WTC11 (cell line): ENCODE measurements at regions not wholly inside any gene's neighbourhood (a gene's known extent, or its start where the extent isn't known, plus 50 kb on each side); places are given as distances from the start of the nearest gene placed in this dataset.
"Not testable (repeated sequence)": the region's sequence is repeated elsewhere in the genome, so short reads cannot be mapped to it uniquely, and the experiment has no call there.

Experiments used
- ATAC-seq: fragments of 200-7000 bp; cut with Tn5 transposase; 2 replicates; pipeline ENCODE4 v1.10.0; 2021; ENCODE audit warnings: mild to moderate bottlenecking, moderate library complexity
- CTCF ChIA-PET: fragments of 300-600 bp; sonication (Branson Sonifier 250); formaldehyde crosslinking; loops from one replicate; lab custom pipeline; 2021; ENCODE audit warnings: antibody characterized with exemption; lab: Charles Lee
- POLR2A ChIA-PET: fragments of 350-600 bp; sonication (Branson Sonifier 250); formaldehyde crosslinking; loops from one replicate; lab custom pipeline; 2021; ENCODE audit warnings: antibody characterized with exemption; lab: Charles Lee
- DNase-seq: peaks from one replicate; pipeline ENCODE4 v3.0.0; 2021; ENCODE audit warnings: low spot score
- H3K27ac Mint-ChIP-seq: 2 replicates; pipeline ENCODE4 v1.8.0; 2021; ENCODE audit warnings: mixed read lengths
- H3K27me3 Mint-ChIP-seq: 2 replicates; pipeline ENCODE4 v1.8.0; 2021; ENCODE audit warnings: low read depth, mild to moderate bottlenecking, moderate library complexity, mixed read lengths
- H3K36me3 Mint-ChIP-seq: 2 replicates; pipeline ENCODE4 v1.8.0; 2021; ENCODE audit warnings: mixed read lengths
- H3K4me1 Mint-ChIP-seq: 2 replicates; pipeline ENCODE4 v1.8.0; 2022; ENCODE audit warnings: mixed read lengths
- H3K4me3 Mint-ChIP-seq: 2 replicates; pipeline ENCODE4 v1.8.0; 2021; ENCODE audit warnings: mild to moderate bottlenecking, moderate library complexity, mixed read lengths
- H3K9me3 Mint-ChIP-seq: 2 replicates; pipeline ENCODE4 v1.8.0; 2021; ENCODE audit warnings: mixed read lengths
- AR ChIP-seq: fragments of 250-450 bp; sonication (Bioruptor Pico); IDR thresholded peaks from 2 replicates; pipeline ENCODE4 v1.9.0; 2021; ENCODE audit warnings: mild to moderate bottlenecking
- ARID4B ChIP-seq: sonication (generic); formaldehyde crosslinking; IDR thresholded peaks from 2 replicates; pipeline ENCODE4 v1.8.0; 2023; ENCODE audit warnings: missing genetic modification reagents, mild to moderate bottlenecking, borderline replicate concordance
- CBFB ChIP-seq: sonication (generic); formaldehyde crosslinking; IDR thresholded peaks from 2 replicates; pipeline ENCODE4 v1.8.1; 2022; ENCODE audit warnings: mild to moderate bottlenecking, low read depth, missing genetic modification reagents
- CDX4 ChIP-seq: fragments of 250-450 bp; sonication (Bioruptor Pico); IDR thresholded peaks from 2 replicates; pipeline ENCODE4 v1.9.0; 2021; ENCODE audit warnings: moderate library complexity, mild to moderate bottlenecking, inconsistent platforms, borderline replicate concordance
- CREM ChIP-seq: sonication (generic); formaldehyde crosslinking; IDR thresholded peaks from 2 replicates; pipeline ENCODE4 v1.8.1; 2022; ENCODE audit warnings: mild to moderate bottlenecking, missing genetic modification reagents, moderate library complexity
- CTCF ChIP-seq: fragments of 200-600 bp; IDR thresholded peaks from 2 replicates; pipeline ENCODE4 v1.8.0; 2022; ENCODE audit warnings: antibody characterized with exemption
- FOXP4 ChIP-seq: sonication (generic); formaldehyde crosslinking; IDR thresholded peaks from 2 replicates; pipeline ENCODE4 v1.8.0; 2022; ENCODE audit warnings: mild to moderate bottlenecking, missing genetic modification reagents
- KAT7 ChIP-seq: sonication (generic); formaldehyde crosslinking; IDR thresholded peaks from 2 replicates; pipeline ENCODE4 v1.8.1; 2023; ENCODE audit warnings: missing genetic modification reagents, mild to moderate bottlenecking, borderline replicate concordance
- MXD4 ChIP-seq: fragments of 250-450 bp; sonication (Bioruptor Pico); IDR thresholded peaks from 2 replicates; pipeline ENCODE4 v1.8.0; 2021; ENCODE audit warnings: mild to moderate bottlenecking, moderate library complexity, borderline replicate concordance
- NR3C1 ChIP-seq: sonication (generic); formaldehyde crosslinking; conservative IDR thresholded peaks from 2 replicates; pipeline ENCODE4 v1.8.1; 2023; ENCODE audit warnings: low read depth, mild to moderate bottlenecking, missing genetic modification reagents
- RELA ChIP-seq: sonication (generic); formaldehyde crosslinking; IDR thresholded peaks from 2 replicates; pipeline ENCODE4 v1.8.1; 2022; ENCODE audit warnings: missing genetic modification reagents, mild to moderate bottlenecking, borderline replicate concordance
- STAT6 ChIP-seq: sonication (generic); formaldehyde crosslinking; conservative IDR thresholded peaks from 2 replicates; pipeline ENCODE4 v1.8.1; 2023; ENCODE audit warnings: mild to moderate bottlenecking, low read depth, missing genetic modification reagents, moderate library complexity
- ZNF219 ChIP-seq: sonication (generic); formaldehyde crosslinking; IDR thresholded peaks from 2 replicates; pipeline ENCODE4 v1.8.0; 2023; ENCODE audit warnings: missing genetic modification reagents, mild to moderate bottlenecking, borderline replicate concordance
- ZNF263 ChIP-seq: sonication (generic); formaldehyde crosslinking; IDR thresholded peaks from 2 replicates; pipeline ENCODE4 v1.8.1; 2022; ENCODE audit warnings: low read depth, mild to moderate bottlenecking, moderate library complexity, missing genetic modification reagents
- ZSCAN18 ChIP-seq: fragments of 250-450 bp; sonication (Bioruptor Pico); IDR thresholded peaks from 2 replicates; pipeline ENCODE4 v2.1.2; 2022; ENCODE audit warnings: mild to moderate bottlenecking, moderate library complexity

GRCh38 chr4:142897518-142897917, 51.4 kb upstream of the INPP4B start:
- H3K27ac Mint-ChIP-seq, H3K27me3 Mint-ChIP-seq, POLR2A ChIA-PET, H3K4me1 Mint-ChIP-seq, ATAC-seq, H3K4me3 Mint-ChIP-seq, DNase-seq, CTCF ChIA-PET: not testable (repeated sequence)
- peaks cover 33% of the 10 kb centered on the region for H3K36me3 Mint-ChIP-seq
- peaks cover 56% of the 10 kb centered on the region for H3K9me3 Mint-ChIP-seq

- CTCF ChIA-PET: no interaction called here
- ATAC-seq: no peak
- Mint-ChIP-seq H3K9me3 (peaks cover 37% of the 10 kb centered on the region), H3K27ac (no peak overlapping the region), H3K36me3 (peaks cover 4% of the 10 kb centered on the region), H3K4me1 (no peaks in the 10 kb centered on the region)
- POLR2A ChIA-PET: no interaction called here
- TF ChIP-seq STAT6 (CRISPR knock-in tag) (no peak), RELA (CRISPR knock-in tag) (no peak), ZNF263 (CRISPR knock-in tag) (no peak), CBFB (CRISPR knock-in tag) (no peak), CTCF (no peak), NR3C1 (CRISPR knock-in tag) (no peak), MXD4 (CRISPR knock-in tag) (no peak), CREM (CRISPR knock-in tag) (no peak), CDX4 (CRISPR knock-in tag) (no peak), FOXP4 (CRISPR knock-in tag) (no peak), ZNF219 (CRISPR knock-in tag) (no peak), ZSCAN18 (CRISPR knock-in tag) (no peak), AR (no peak), ARID4B (CRISPR knock-in tag) (no peak), KAT7 (CRISPR knock-in tag) (no peak)
- TF ChIP-seq, all 79 proteins: peak for 0
- Mint-ChIP-seq H3K4me3 (no peak overlapping the region), H3K27me3 (no peaks in the 10 kb centered on the region)
- no peak for DNase-seq
Observed at GRCh38 chr4:142900622-142901021, 54.5 kb upstream of the INPP4B start.
